SK-N-MC (cell line): ENCODE measurements at regions not wholly inside any gene's neighbourhood (a gene's known extent, or its start where the extent isn't known, plus 50 kb on each side); places are given as distances from the start of the nearest gene placed in this dataset.

ENCODE experiments used
- EZH2 ChIP-seq: fragments of 200-600 bp; sonication (generic); IDR thresholded peaks from one replicate; pipeline ENCODE4 v1.6.1; 2017; ENCODE audit warnings: antibody characterized with exemption
- POLR2AphosphoS5 ChIP-seq: IDR thresholded peaks from 2 replicates; pipeline ENCODE4 v1.6.1; 2012; ENCODE audit warnings: mild to moderate bottlenecking, low read depth, low read length, borderline replicate concordance

DNA sequence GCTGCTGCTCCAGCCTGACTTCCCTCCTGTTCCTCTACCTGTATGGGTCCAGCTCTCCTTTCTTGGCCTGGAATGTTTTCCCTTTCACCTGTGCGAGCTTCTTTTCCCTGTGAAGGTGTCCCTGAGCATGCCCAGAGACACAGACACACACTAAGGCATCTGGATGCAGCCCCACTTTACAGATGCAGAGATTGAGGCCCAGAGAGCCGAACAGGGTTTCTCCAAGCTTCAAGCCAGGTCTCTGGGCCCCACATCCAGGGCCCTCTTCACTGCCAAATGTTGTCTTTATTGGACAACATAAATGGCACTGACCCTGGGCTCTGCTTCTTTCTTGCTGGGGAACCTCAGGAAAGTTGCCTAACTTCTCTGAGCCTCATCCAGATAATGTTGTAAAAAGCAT, 561.6 kb downstream of the MIAT start:
- no peak for TF ChIP-seq EZH2
- TF ChIP-seq POLR2AphosphoS5: no peak
